ENCODE measurements at regions not wholly inside any gene's neighbourhood (a gene's known extent, or its start where the extent isn't known, plus 50 kb on each side); places are given as distances from the start of the nearest gene placed in this dataset.

GRCh38 chr5:92908952-92909601, 671.9 kb downstream of the NR2F1-AS1 start:
- Mint-ChIP-seq H3K4me1 (ENCODE audit: low read depth) (peaks cover 41% of the 10 kb centered on the region), H3K9me3 (ENCODE audit: low read depth) (peaks cover 3% of the 10 kb centered on the region), H3K27me3 (no peaks in the 10 kb centered on the region), H3K36me3 (ENCODE audit: insufficient read depth) (peaks cover 2% of the 10 kb centered on the region), H3K4me3 (ENCODE audit: low read depth) (no peak overlapping the region), H3K27ac (no peak overlapping the region)
- DNase-seq (ENCODE audit: low spot score, unreplicated experiment) = no peak
- TF ChIP-seq CTCF (IDR thresholded peaks at IDR 0.05; ENCODE audit: unreplicated experiment) = no peak

DNA sequence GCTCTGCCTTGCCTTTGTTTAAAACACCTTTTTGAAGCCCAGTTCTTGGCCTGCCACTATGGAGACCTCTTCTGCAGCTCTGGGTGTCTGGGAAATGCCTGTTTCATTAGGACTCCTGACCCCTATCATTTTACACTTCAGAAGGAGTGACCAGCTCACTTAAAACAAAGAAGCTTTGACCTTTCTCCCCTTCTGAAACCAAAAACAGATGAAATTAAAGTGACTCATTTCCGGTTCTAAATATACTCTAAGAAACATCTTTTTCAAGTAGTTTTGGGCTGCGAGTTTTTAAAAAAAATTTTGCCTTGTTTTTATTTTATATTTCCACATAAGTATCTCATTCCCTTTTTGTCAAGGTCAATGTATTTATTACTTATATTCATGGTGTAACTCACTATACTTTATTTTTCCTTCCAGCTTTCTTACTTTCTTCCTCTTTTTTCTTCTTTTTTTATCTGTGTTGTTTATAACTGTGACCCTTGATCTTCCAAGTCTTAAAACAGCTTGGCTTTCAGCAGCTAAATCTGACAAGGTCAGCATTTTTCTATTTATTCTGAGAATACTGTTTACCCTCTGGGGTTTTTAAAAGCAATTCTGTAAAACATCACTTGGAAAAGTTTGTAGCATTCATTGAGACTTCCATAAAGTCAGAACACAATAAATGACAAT, 672.9 kb downstream of the NR2F1-AS1 start:
- Mint-ChIP-seq H3K9me3 (ENCODE audit: low read depth) (no peaks in the 10 kb centered on the region), H3K36me3 (ENCODE audit: insufficient read depth) (no peaks in the 10 kb centered on the region), H3K4me1 (ENCODE audit: low read depth) (peaks cover 41% of the 10 kb centered on the region), H3K27ac (peak overlapping the region; percentile 15), H3K4me3 (ENCODE audit: low read depth) (no peak overlapping the region), H3K27me3 (no peaks in the 10 kb centered on the region)
- DNase-seq (ENCODE audit: low spot score, unreplicated experiment) = no peak
- no peak for TF ChIP-seq CTCF (IDR thresholded peaks at IDR 0.05; ENCODE audit: unreplicated experiment)

GRCh38 chr5:92906798-92907376, 674.1 kb downstream of the NR2F1-AS1 start:
- Mint-ChIP-seq H3K4me3 (ENCODE audit: low read depth) (no peak overlapping the region), H3K27ac (no peak overlapping the region)

GRCh38 chr5:92904021-92904420, 677.0 kb downstream of the NR2F1-AS1 start:
- Mint-ChIP-seq H3K9me3 (ENCODE audit: low read depth) (no peaks in the 10 kb centered on the region), H3K27ac (no peak overlapping the region), H3K4me3 (ENCODE audit: low read depth) (no peak overlapping the region), H3K27me3 (no peaks in the 10 kb centered on the region), H3K4me1 (ENCODE audit: low read depth) (peaks cover 17% of the 10 kb centered on the region), H3K36me3 (ENCODE audit: insufficient read depth) (no peaks in the 10 kb centered on the region)
- no peak for DNase-seq (ENCODE audit: low spot score, unreplicated experiment)
- TF ChIP-seq CTCF (IDR thresholded peaks at IDR 0.05; ENCODE audit: unreplicated experiment) = no peak

More at GRCh38 chr5:92906798-92907376, 674.1 kb downstream of the NR2F1-AS1 start:
- peaks cover 36% of the 10 kb centered on the region for H3K4me1 Mint-ChIP-seq (ENCODE audit: low read depth)
- H3K27me3 Mint-ChIP-seq = no peaks in the 10 kb centered on the region
- no peaks in the 10 kb centered on the region for H3K9me3 Mint-ChIP-seq (ENCODE audit: low read depth)
- H3K36me3 Mint-ChIP-seq (ENCODE audit: insufficient read depth) = no peaks in the 10 kb centered on the region
- DNase-seq (ENCODE audit: low spot score, unreplicated experiment) = no peak
- TF ChIP-seq CTCF (IDR thresholded peaks at IDR 0.05; ENCODE audit: unreplicated experiment) = no peak

DNA sequence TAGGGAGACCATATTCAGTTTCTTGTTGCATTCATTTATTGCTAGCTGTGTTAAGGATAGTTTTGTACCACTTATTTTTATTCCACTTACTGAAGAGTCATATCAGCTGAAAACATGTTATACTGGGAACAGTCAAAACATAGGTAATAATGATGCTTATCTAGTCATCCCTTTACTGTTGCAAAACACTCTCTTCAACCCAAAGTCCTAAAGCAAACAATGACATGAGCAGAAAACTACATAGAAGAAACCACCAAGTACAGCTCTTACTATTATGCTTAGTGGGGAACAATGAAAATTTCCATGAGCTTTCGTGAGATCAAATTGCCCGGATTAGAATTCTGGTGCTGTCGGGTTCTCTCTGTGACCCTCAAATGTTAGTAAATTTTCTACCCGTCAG, 681.4 kb downstream of the NR2F1-AS1 start:
- H3K27ac Mint-ChIP-seq = no peak overlapping the region
- H3K27me3 Mint-ChIP-seq = no peaks in the 10 kb centered on the region
- H3K4me3 Mint-ChIP-seq (ENCODE audit: low read depth) = no peak overlapping the region
- TF ChIP-seq CTCF (IDR thresholded peaks at IDR 0.05; ENCODE audit: unreplicated experiment) = no peak
- no peak for DNase-seq (ENCODE audit: low spot score, unreplicated experiment)
- no peaks in the 10 kb centered on the region for H3K9me3 Mint-ChIP-seq (ENCODE audit: low read depth)
- no peaks in the 10 kb centered on the region for H3K4me1 Mint-ChIP-seq (ENCODE audit: low read depth)
- no peaks in the 10 kb centered on the region for H3K36me3 Mint-ChIP-seq (ENCODE audit: insufficient read depth)
